ENCODE measurements at regions not wholly inside any gene's neighbourhood (a gene's known extent, or its start where the extent isn't known, plus 50 kb on each side); places are given as distances from the start of the nearest gene placed in this dataset.

GRCh38 chr3:31453430-31453829 is 79.3 kb upstream of the STT3B start:
- no peak overlapping the region for H2AFZ ChIP-seq (ENCODE audit: low read depth, low read length, poor library complexity, severe bottlenecking)
- no peak overlapping the region for H3K9ac ChIP-seq (ENCODE audit: low read length)
- intact Hi-C loops (cut with micrococcal nuclease), result no loop called here
- ChIA-PET RAD21 (ENCODE audit: low non-redundant PET in 1 of 2, low total read pairs in 2 of 2, uncharacterized antibody in 2 of 2, unreplicated experiment in 2 of 2) (no interaction called here), POLR2A (no interaction called here), CTCF (no interaction called here)
- H3K79me2 ChIP-seq (ENCODE audit: insufficient read depth, low read length), result no peaks in the 10 kb centered on the region
- no peaks in the 10 kb centered on the region for H3K9me2 ChIP-seq (ENCODE audit: insufficient read depth)
- H3K27me3 ChIP-seq (ENCODE audit: insufficient read depth, low read length), result no peaks in the 10 kb centered on the region
- no peak overlapping the region for H3K27ac ChIP-seq (ENCODE audit: low read depth, low read length)
- H3K4me3 ChIP-seq (replicated peaks in 1 of 2; ENCODE audit: low read depth in 1 of 2, low read length in 2 of 2), result no peak overlapping the region
- no peaks in the 10 kb centered on the region for H4K20me1 ChIP-seq (ENCODE audit: insufficient read depth)
- no peak for ATAC-seq
- no peak overlapping the region for H3K4me2 ChIP-seq (ENCODE audit: low read length)
- 0 out of 4 replicates have a peak, but pooled peaks cover 0 to 5% of the 10 kb centered on the region in 2 experiments for H3K4me1 ChIP-seq (ENCODE audit: control insufficient read depth in 1 of 2, insufficient read depth in 2 of 2, low read length in 2 of 2)
- no peak for DNase-seq (ENCODE audit: low read depth, low spot score)
- no TSS peak for BruUV-seq (replicated peaks)
- H3K36me3 ChIP-seq (ENCODE audit: control insufficient read depth in 1 of 2, insufficient read depth in 2 of 2, low read length in 2 of 2), result no peaks in the 10 kb centered on the region
- no peak for TF ChIP-seq SIN3A (IDR thresholded peaks at IDR 0.05; ENCODE audit: low read depth)
- no peak for TF ChIP-seq TCF7L2 (IDR thresholded peaks at IDR 0.05; ENCODE audit: borderline replicate concordance, extremely low read depth, insufficient read depth, insufficient read length)
- no peak for TF ChIP-seq MAX (IDR thresholded peaks at IDR 0.05)
- TF ChIP-seq ZFX (IDR thresholded peaks at IDR 0.05), result no peak
- TF ChIP-seq ELF1 (IDR thresholded peaks at IDR 0.05; ENCODE audit: borderline replicate concordance, low read depth), result no peak
- H3K9me3 ChIP-seq (ENCODE audit: control insufficient read depth in 1 of 2, insufficient read depth in 1 of 2, low read depth in 1 of 2, low read length in 2 of 2), result no peaks in the 10 kb centered on the region

GRCh38 chr3:31455524-31455923 is 77.2 kb upstream of the STT3B start:
- no peak overlapping the region for H3K4me2 ChIP-seq (ENCODE audit: low read length)
- no peaks in the 10 kb centered on the region for H4K20me1 ChIP-seq (ENCODE audit: insufficient read depth)
- H3K27me3 ChIP-seq (ENCODE audit: insufficient read depth, low read length), result no peaks in the 10 kb centered on the region
- ChIA-PET RAD21 (ENCODE audit: low non-redundant PET in 1 of 2, low total read pairs in 2 of 2, uncharacterized antibody in 2 of 2, unreplicated experiment in 2 of 2) (no interaction called here), CTCF (no interaction called here), POLR2A (no interaction called here)
- H3K4me1 ChIP-seq (ENCODE audit: control insufficient read depth in 1 of 2, insufficient read depth in 2 of 2, low read length in 2 of 2), result no peaks in the 10 kb centered on the region
- no peak for ATAC-seq
- no peak for DNase-seq (ENCODE audit: low read depth, low spot score)
- H3K4me3 ChIP-seq (replicated peaks in 1 of 2; ENCODE audit: low read depth in 1 of 2, low read length in 2 of 2), result no peak overlapping the region
- no peaks in the 10 kb centered on the region for H3K9me2 ChIP-seq (ENCODE audit: insufficient read depth)
- no peak overlapping the region for H2AFZ ChIP-seq (ENCODE audit: low read depth, low read length, poor library complexity, severe bottlenecking)
- BruUV-seq (replicated peaks), result no TSS peak
- intact Hi-C loops (cut with micrococcal nuclease), result no loop called here
- H3K9me3 ChIP-seq (ENCODE audit: control insufficient read depth in 1 of 2, insufficient read depth in 1 of 2, low read depth in 1 of 2, low read length in 2 of 2), result no peaks in the 10 kb centered on the region
- H3K79me2 ChIP-seq (ENCODE audit: insufficient read depth, low read length), result no peaks in the 10 kb centered on the region
- H3K36me3 ChIP-seq (ENCODE audit: control insufficient read depth in 1 of 2, insufficient read depth in 2 of 2, low read length in 2 of 2), result no peaks in the 10 kb centered on the region
- no peak overlapping the region for H3K9ac ChIP-seq (ENCODE audit: low read length)
- H3K27ac ChIP-seq (ENCODE audit: low read depth, low read length), result no peak overlapping the region
- no peak for TF ChIP-seq SIN3A (IDR thresholded peaks at IDR 0.05; ENCODE audit: low read depth)
- TF ChIP-seq RAD21 (IDR thresholded peaks at IDR 0.05; ENCODE audit: low read depth), result no peak
- no peak for TF ChIP-seq TCF7L2 (IDR thresholded peaks at IDR 0.05; ENCODE audit: borderline replicate concordance, extremely low read depth, insufficient read depth, insufficient read length)
- TF ChIP-seq POLR2A (IDR thresholded peaks at IDR 0.05; ENCODE audit: borderline replicate concordance, extremely low read depth, insufficient read depth, insufficient read length), result no peak

Measured in HCT116 (cell line).